BJ (cell line): ENCODE measurements at regions not wholly inside any gene's neighbourhood (a gene's known extent, or its start where the extent isn't known, plus 50 kb on each side); places are given as distances from the start of the nearest gene placed in this dataset.

Experiments used
- CTCF ChIA-PET: fragments of 350-600 bp; formaldehyde crosslinking; extraction: SDS; loops from one replicate; lab custom pipeline; 2021; ENCODE audit warnings: antibody characterized with exemption, inconsistent platforms; lab: Yijun Ruan, JAX
- POLR2A ChIA-PET: fragments of 300-600 bp; sonication (Branson Sonifier 250); formaldehyde crosslinking; extraction: SDS; loops from one replicate; lab custom pipeline; 2021; ENCODE audit warnings: antibody characterized with exemption; lab: Charles Lee
- DNase-seq: peaks from one replicate; pipeline ENCODE4 v3.0.0-alpha.2; 2011; ENCODE audit warnings: low read depth
- H3K27me3 ChIP-seq: 2 replicates; pipeline ENCODE4 v1.6.0; 2011; ENCODE audit warnings: low read length; ENCODE audit not compliant: control insufficient read depth, insufficient read depth
- H3K36me3 ChIP-seq: 2 replicates; pipeline ENCODE4 v1.5.1; 2011; ENCODE audit warnings: low read length; ENCODE audit not compliant: control insufficient read depth, insufficient read depth
- H3K4me3 ChIP-seq: 2 replicates; pipeline ENCODE4 v1.5.1; 2011; ENCODE audit warnings: low read depth, mild to moderate bottlenecking, control low read depth, low read length
- CTCF ChIP-seq: IDR thresholded peaks from 2 replicates; pipeline ENCODE4 v1.5.1; 2011; ENCODE audit warnings: low read depth, mild to moderate bottlenecking, control low read depth, inconsistent platforms, low read length, moderate library complexity; ENCODE audit not compliant: insufficient read depth

- H3K4me3 ChIP-seq: no peak overlapping the region
- TF ChIP-seq CTCF: no peak
Measured at GRCh38 chr21:19433623-19434022, 1030.0 kb upstream of the TMPRSS15 start.

GRCh38 chr21:19440792-19441655 lies 1037.4 kb upstream of the TMPRSS15 start:
- H3K36me3 ChIP-seq: no peaks in the 10 kb centered on the region
- no peak for DNase-seq
- no peak overlapping the region for H3K4me3 ChIP-seq
- ChIA-PET POLR2A (no interaction called here), CTCF (no interaction called here)
- no peak for TF ChIP-seq CTCF
- H3K27me3 ChIP-seq: no peaks in the 10 kb centered on the region

More at GRCh38 chr21:19433623-19434022, 1030.0 kb upstream of the TMPRSS15 start:
- no peak for DNase-seq
- Histone ChIP-seq H3K27me3 (no peaks in the 10 kb centered on the region), H3K36me3 (no peaks in the 10 kb centered on the region)
- CTCF ChIA-PET: no interaction called here
- POLR2A ChIA-PET: no interaction called here

- H3K27me3 ChIP-seq: no peaks in the 10 kb centered on the region
- no peak overlapping the region for H3K4me3 ChIP-seq
- no peaks in the 10 kb centered on the region for H3K36me3 ChIP-seq
- CTCF ChIA-PET: no interaction called here
- no peak for DNase-seq
- no peak for TF ChIP-seq CTCF
- POLR2A ChIA-PET: no interaction called here
Measured at GRCh38 chr21:19458295-19458694, 1054.7 kb upstream of the TMPRSS15 start.

- ChIA-PET CTCF (no interaction called here), POLR2A (no interaction called here)
- TF ChIP-seq CTCF: no peak
- H3K27me3 ChIP-seq: no peaks in the 10 kb centered on the region
- no peak overlapping the region for H3K4me3 ChIP-seq
- no peak for DNase-seq
- no peaks in the 10 kb centered on the region for H3K36me3 ChIP-seq
Measured at GRCh38 chr21:19461481-19462205, 1058.1 kb upstream of the TMPRSS15 start.

- no peak overlapping the region for H3K4me3 ChIP-seq
- POLR2A ChIA-PET: no interaction called here
Measured at GRCh38 chr21:19463966-19464365, 1060.4 kb upstream of the TMPRSS15 start.

More at GRCh38 chr21:19463966-19464365, 1060.4 kb upstream of the TMPRSS15 start:
- CTCF ChIA-PET: no interaction called here
- Histone ChIP-seq H3K27me3 (no peaks in the 10 kb centered on the region), H3K36me3 (no peaks in the 10 kb centered on the region)
- TF ChIP-seq CTCF: no peak
- DNase-seq: no peak
